Renal cortical epithelial cell (primary cell): ENCODE measurements at regions not wholly inside any gene's neighbourhood (a gene's known extent, or its start where the extent isn't known, plus 50 kb on each side); places are given as distances from the start of the nearest gene placed in this dataset.
A peak's percentile ranks its signal among the peaks of the same experiment; 100 is the strongest.

Source experiments
- DNase-seq: peaks from one replicate; pipeline ENCODE4 v3.0.0-alpha.2; 2011; ENCODE audit warnings: low read depth

- no peak for DNase-seq
These were observed 118.2 kb upstream of the HMHB1 start for GRCh38 chr5:143693651-143694252.

DNA sequence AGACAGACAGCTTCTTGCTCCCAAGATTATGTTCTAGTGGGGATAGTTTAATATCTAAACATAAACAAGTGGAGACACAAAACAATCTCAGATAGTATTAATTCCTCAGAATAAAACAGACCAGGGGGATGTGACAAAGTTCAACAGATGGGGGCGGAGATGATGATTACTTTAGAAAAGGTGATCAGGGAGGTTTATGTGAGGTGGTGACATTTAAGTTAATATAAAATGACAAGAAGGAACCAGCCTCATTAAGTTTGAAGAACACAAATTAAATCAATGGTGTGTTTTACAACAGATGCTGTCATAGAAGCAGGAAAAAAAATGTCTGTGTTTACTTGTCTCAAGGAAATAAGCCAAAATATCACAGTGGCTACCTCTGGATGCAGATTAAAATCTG, 119.6 kb upstream of the HMHB1 start:
- no peak for DNase-seq

DNA sequence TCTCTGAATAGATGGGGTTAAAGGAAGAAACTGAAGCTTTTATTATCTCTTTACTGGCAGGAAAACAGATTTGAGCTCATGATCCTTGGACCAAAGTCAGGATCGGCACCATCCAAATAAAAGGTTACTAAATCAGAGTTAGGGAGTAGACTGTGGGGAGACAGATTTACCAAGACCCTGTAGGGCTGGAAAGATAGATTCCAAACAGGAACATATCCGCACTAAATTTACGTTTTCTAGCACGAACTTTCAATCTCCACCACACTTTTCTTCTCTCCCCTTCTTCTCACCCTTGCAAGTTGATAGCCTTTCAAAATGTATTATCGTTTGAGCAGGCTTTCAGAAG, 120.0 kb upstream of the HMHB1 start:
- no peak for DNase-seq

DNA sequence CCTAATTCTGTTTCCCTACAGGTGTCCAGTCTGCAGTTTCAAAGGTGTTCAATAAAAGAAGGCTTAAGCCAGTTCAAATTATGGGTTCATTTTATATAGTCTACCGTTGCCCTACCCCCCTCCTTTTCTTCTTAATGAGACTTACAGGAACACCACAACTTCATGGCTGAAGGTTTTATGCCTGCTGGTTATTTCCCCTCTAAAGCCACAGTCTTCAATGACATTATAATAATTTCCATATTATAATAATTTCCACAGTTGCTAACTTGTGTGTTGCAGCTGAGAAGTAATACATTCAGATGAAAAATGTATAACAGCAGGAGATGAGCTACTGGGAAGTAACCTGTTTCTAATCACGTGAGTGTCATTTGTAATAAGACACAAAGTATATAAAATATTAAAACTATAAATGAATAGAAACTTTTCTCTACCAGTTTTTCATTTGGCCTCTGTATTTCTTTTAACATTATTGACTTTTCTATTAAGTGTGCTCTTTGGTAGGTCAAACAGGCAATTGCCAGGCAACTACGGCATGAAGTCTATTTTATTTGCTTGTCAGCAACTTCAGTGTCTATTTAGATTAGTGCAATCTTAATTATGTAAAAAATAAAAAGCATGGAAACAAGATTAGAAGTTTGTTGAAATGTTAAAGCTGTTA, 120.5 kb upstream of the HMHB1 start:
- DNase-seq, result no peak

GRCh38 chr5:143687604-143688003, 124.4 kb upstream of the HMHB1 start:
- DNase-seq, result no peak

- DNase-seq, result peak; percentile 41
These were observed 126.6 kb upstream of the HMHB1 start for GRCh38 chr5:143685246-143685815.

DNA sequence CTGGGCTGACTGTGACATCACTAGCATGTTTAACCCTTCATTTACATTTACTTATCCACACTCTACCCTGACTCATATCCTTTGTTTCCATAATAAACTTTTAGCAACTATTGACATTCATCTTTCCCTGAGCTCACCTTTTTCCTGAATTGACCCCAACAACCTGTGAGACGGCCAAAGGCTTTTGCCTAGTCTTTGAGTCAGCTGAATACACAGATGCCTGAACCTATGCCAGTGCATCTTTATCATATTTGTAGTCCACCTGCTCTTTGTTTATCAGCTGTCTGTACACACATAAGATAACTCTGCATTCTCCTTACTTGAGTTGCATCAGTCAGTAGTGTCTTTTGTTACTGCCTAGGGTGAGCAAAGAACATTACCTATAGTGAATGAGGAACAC, 128.5 kb upstream of the HMHB1 start:
- no peak for DNase-seq

DNA sequence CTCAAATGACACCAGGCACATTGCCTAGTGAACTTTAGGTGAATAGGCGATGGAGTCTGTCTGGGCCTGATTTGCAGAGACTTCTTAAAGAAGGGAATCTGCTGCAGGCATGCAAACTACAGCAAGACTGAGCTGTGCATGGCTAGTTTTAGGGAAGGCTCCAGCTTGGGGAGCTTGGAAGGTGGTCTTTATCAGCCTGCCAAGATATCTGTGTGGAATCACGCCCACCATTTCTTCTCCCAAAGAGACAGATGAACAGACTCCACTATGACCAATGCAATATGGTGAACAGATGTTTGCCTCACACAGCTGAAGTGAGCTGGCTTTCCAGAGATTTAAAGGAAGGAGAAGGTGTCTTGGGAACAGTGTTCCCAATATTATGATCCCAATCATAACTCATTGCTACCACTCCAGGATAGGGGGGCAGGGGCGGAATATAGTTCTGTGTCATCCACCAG, 129.0 kb upstream of the HMHB1 start:
- no peak for DNase-seq

- DNase-seq, result no peak
These were observed 129.6 kb upstream of the HMHB1 start for GRCh38 chr5:143682246-143682905.

DNA sequence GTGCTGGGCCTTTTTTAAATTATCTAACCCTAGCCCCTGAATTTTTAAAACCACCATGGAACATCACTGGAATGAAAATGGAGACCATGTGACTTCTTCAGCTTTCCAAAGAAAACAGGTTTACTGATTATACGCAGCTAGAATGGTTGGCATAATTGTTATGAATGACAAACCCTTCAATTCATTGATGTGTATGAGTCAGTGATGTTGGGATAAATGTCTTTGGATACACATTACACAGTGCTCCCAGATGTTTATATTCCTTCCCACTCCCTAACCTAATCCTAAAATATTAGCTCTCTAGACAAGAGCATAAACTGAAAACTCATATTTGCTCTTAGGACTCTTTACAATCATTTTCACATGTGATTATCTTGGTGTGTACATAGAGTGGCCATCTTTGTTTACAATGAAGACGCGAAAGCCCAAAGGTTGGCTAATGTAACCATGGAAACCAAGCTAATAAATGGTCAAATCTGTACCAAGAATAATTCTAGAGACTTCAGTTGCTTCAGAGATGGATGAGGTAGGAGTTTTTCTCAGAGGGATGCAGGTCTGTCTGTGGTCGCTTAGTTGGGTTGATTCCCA, 131.2 kb upstream of the HMHB1 start:
- DNase-seq, result no peak

GRCh38 chr5:143679777-143680176, 132.2 kb upstream of the HMHB1 start:
- peak; percentile 79 for DNase-seq

DNA sequence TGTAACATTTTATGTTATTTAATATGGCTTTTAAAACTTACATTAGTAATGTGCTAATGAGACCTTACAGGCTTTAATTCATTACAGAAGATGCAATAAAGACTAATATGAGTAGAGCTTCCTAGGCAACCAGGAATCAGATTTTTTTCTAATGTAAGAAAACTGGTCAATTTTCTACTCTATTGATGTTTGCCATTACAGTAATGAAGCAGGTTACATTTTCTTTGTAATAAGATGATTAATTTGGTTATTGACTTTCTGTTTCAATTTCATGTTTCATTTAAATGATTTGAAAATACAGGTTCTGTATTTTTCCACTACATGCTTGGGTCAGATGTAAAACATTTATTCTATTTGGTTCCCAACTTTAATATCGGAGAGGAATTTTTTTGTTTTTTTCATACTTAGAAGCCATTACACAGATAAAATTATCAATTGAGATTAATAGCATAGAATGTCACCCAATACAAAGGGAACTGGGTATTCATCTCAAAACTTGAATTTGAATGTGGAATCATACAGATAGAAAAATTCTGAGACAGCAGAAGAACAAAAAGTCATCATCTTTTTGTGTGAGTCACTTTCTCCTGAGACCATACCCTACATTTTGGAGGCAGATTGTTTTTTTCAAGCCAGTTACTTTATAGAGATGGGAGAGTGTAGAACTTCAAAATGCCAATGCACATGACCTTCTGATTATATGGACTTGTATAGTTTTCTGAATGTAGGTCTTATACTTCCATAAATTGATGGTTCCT, 133.6 kb upstream of the HMHB1 start:
- DNase-seq, result no peak

DNA sequence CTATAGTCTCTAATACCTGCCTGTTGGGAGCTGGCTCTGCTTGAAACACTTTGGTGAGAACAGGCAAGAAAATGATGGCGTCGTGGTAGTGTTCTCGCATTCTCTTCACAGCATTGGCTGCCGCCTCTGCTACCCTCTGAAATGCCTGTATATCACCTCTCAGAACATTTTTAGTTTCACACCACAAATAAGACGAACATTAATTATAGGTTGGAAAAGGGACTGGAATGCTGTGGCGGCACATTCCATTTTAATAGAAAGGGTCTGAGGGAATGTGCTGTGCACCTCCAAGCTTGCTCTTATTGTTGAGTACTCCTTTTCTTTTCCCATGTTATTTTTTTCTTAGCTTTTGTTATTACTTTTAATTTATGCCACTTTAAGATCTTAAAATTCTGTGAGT, 134.6 kb upstream of the HMHB1 start:
- no peak for DNase-seq

DNA sequence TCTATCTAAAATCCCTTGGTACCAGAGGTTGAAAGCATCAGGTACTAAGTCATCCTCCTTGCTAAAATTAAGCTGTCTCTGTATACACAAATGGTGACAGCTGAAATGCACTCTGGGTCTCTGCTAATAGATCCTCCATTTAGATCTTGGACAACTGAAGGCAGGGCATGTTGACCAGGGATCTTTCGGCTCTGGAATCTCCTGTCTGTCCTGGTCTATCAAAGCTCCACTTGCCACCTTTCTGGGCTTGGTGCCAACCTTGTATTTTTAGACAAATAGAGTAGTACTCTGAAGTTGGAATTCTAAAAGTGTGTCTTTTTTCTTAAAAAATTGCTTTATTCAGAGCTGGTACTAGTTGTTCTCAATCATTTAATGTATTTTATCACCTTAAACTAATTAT, 135.2 kb upstream of the HMHB1 start:
- DNase-seq, result no peak

- DNase-seq, result no peak
These were observed 137.5 kb upstream of the HMHB1 start for GRCh38 chr5:143674469-143674786.

DNA sequence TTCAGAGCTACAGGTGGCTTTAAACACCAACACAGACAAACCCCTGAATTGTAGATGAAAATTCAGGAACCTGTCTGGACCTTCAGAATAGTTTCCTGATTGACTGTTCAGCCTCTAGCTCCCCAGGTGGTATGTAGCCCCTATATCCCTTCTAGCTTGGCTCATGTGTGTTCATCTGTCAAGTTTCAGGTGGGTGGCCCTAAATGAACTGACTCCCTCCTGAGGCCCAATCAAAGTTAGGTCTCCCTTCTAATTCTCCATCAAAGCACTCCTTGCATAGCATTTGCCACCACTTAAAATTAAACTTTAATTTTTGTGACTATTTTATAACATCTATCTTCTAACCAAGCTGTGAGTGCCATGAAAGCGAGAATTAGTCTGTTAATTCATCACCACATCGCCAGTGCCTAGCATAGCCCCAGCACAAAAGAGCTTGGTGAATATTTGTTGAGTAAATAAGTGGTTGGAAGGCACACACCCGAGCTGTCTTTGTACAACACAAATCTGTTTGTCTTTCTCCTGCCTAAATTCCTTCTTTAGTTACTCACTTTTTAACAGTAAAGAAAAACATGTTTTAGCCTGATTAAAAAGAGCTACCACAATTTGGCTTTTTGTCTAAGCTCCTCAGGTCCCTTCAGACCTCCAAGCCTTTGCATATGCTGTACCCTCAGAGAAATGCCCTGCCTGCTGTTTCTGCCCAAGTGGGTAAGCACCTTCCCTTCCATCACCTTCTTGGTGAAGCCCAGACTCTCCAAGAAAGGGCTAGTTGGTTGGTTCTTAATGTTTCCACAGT, 138.1 kb upstream of the HMHB1 start:
- DNase-seq, result peak; percentile 19

DNA sequence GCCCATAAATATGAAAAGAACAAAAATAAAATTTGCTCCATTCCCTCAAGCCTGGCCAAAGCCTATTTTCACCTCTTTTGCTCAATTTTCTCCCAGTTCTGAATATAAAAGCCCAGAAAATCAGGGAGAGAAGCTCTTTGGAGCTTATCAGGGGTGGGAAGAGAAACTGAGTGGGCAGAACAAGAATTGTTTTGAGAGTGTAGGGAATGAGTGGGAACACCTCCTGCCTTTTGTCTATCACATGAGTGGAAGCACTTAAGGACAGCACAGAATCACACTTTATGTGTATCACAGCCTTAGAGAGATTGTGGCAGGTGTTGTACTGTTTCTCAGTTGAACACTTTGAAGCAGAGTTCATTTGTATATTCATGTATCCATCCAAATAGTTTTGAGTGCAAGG, 139.2 kb upstream of the HMHB1 start:
- no peak for DNase-seq

DNA sequence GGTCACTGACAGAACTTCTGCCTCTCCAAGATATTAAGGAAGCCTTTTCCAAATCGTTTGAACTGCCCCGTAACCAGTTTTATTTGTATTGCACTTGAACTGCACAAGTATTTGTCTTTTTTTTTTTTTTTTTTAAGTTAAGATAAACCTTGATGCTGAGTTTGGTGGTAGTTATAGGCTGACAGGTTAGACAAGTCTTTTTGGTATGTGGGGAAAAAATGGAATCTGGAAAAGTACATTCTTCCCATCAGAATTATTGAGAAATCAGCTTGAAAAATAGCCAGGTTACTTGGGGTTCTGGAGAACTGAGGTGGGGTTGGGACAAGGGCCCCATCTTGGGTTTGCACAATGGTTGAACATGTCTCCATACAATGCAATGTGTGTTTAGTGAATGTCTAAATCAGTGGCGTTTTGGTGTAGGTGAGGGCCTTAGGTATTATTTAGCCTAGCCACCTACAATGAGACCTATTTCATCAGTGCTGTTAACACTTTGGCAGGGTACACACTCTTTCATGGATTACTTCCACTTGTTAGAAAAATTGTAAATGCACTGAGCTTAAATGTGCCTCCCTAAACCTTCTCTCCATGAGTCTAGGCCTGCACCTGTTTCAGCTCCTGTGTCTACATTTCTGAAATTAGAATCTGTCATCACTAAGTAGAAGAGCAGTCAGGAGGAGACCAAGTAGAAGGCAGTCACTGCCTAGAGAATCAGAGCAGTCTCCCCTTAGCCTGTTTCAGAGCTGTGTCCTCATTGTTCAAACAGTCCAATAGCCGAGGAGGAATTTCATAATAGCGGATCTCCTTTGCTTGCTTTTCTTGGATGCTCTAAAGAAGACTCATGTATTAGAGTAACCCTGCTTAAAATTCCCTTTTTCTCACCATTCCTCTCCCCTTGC, 140.0 kb upstream of the HMHB1 start:
- DNase-seq, result no peak

GRCh38 chr5:143671021-143671420, 140.9 kb upstream of the HMHB1 start:
- DNase-seq, result no peak

DNA sequence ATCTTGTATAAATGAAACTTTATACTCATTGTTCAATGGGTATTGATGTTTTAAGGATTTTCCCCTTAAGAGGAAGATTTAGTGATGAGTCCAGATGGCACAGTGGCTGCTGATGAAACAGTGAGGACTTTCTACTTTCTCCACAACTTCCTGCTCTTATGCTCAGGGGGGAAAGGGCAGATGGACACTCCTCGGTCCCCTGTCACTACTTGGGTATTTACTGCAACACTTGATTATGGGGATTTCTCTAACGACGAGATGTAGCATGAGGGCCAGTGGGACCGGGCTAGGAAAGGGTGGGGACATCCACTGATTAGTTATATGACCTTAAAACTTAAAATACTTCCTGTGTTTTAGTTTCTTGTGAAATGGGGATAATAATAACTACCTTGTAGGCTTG, 146.1 kb upstream of the HMHB1 start:
- DNase-seq, result no peak
